HG02981 (cell line): ENCODE measurements at regions not wholly inside any gene's neighbourhood (a gene's known extent, or its start where the extent isn't known, plus 50 kb on each side); places are given as distances from the start of the nearest gene placed in this dataset.

Source experiments
- ATAC-seq: cut with Tn5 transposase; IDR thresholded peaks from one replicate; pipeline ENCODE4 v1.9.1; 2021; ENCODE audit warnings: mild to moderate bottlenecking, moderate library complexity; ENCODE audit not compliant: unreplicated experiment

GRCh38 chr5:105573575-105573974 is 2011.0 kb upstream of the NUDT12 start:
- no peak for ATAC-seq

DNA sequence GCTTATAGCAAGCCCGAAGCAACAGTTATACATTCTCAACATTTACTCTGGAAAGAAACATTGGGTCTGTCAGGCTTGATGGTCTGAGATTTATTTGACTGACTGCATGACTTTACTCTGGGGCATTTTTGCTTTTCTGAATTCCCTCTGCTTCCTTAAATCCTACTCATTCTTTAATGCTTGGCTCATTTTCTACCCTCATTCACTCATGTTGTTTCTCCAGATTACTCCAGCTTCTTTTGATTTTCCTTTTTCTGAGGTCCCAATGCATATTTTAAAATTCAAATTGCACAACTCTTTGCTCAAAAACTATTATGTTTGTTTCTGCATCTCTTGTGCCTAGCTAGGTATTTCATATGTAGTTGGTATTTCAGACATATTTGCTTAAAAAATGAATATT is 2002.9 kb upstream of the NUDT12 start:
- ATAC-seq = no peak

DNA sequence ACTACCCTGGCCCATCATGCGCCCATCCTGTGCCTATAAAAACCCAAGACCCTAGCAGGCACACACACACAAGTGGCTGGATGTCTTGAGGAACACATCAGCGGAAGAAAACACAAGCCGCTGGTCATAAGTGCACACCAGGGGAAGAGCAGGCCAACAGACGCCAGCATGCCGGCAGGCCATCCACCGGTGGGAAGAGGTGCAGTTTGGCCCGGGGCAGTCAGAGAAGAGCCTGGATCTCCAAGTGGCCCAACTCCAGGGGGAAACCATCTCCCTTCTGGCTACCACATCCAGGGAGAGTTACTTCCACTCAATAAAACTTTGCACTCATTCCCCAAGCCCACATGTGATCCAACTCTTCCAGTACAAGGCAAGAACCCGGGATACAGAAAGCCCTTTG is 2001.3 kb upstream of the NUDT12 start:
- ATAC-seq = no peak

- ATAC-seq = no peak
These were observed 1992.1 kb upstream of the NUDT12 start for GRCh38 chr5:105554568-105555169.

GRCh38 chr5:105544300-105544699 is 1981.7 kb upstream of the NUDT12 start:
- no peak for ATAC-seq

- ATAC-seq = no peak
These were observed 1974.1 kb upstream of the NUDT12 start for GRCh38 chr5:105536675-105537074.

GRCh38 chr5:105530716-105531261 is 1968.2 kb upstream of the NUDT12 start:
- ATAC-seq = no peak

DNA sequence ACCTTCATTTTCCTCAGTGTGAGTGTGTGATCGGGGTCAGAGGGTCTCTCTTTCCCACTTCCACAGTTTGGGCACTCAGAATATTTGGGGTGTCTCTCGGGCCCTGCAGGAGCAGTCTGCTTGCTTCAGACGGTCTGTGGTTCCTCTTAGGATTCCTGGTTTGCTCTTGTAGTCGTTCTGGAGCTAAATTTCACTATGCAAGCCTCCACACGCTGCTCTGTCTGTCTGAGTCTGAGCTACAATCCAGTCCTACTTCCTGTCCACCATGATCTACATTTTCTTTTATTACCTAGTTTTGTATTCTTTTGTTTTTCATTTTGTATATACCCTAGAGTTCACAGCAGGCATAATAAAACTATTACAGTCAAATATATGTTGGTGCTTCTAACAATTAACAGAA is 1967.3 kb upstream of the NUDT12 start:
- no peak for ATAC-seq

- no peak for ATAC-seq
These were observed 1945.9 kb upstream of the NUDT12 start for GRCh38 chr5:105508519-105508918.

GRCh38 chr5:105506692-105507277 is 1944.2 kb upstream of the NUDT12 start:
- ATAC-seq = no peak

DNA sequence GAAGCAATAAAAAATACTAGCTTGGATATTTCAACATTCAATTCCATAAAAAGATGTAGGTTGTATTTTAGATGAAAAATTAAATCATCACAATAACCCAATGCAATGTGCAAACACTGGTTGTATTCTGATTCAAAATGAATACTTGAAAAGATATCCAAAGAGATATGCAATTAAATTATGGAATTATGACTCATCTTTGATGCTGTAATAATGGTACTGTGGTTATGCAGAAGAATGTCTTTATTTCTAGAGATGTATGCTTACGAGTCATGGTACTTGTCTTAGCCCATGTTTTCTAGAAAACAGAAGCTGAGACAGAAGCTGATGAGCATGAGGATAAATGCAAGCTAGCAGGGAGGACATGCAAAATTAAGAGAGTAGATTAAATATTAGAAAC is 1941.4 kb upstream of the NUDT12 start:
- ATAC-seq = no peak

DNA sequence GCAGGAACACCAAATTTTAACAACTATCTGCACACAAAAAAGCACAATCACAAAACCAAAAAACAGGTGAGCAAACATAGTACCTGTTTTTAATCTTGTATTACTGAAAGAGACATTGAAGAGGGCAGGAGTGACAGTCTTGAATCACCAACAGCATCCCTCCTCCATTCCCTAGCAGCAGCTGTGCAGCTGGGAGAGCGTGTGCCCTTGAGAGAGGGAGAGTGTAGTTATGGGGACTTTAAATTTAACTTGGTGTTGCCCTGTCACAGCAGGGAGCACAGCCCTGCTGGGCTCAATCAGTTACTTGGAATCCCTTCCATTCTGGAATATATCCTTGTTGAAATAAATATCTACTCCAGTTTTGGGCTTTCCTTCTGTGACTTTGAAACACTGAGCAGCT is 1938.7 kb upstream of the NUDT12 start:
- ATAC-seq = no peak

DNA sequence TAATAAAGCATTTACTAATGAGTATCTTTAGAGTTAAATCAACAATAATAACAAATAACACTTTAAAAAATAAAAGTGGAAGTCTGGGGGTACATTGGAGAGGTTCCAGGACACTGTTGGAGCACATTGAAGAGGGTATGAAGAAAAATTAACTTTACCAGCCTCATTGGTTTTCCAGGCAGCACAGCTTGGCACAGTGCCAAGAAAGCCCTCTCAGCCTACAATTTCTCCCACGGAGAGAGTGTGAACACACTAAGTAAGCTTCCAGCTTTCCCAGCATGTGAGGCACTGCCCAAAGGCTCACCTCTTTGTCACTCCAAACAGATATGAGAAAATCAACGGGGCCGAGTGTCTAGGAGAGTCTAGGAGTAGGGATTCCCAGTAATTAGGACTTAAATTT is 1912.8 kb upstream of the NUDT12 start:
- no peak for ATAC-seq

DNA sequence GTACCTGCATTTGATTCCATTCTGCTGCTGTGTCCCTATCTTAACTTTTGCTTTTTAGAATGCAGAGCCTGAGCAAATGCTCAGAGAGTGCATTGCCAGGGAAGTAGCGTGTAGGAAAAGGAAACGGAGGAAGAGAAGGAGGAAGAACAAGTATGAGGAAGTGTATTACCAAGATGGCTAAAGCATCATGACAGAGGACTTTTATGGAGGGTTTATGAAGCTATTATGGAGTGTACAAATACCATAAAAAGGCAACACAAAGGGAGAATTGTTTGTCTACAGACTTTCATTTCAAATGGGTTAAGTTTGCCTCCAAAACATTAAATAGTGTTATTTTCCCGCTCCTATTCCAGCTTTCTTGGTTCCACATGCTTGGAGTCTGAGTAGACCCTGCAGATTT is 1899.8 kb upstream of the NUDT12 start:
- ATAC-seq = no peak

GRCh38 chr5:105460721-105461120 is 1898.1 kb upstream of the NUDT12 start:
- ATAC-seq = no peak

GRCh38 chr5:105453216-105453807 is 1890.7 kb upstream of the NUDT12 start:
- ATAC-seq = no peak

DNA sequence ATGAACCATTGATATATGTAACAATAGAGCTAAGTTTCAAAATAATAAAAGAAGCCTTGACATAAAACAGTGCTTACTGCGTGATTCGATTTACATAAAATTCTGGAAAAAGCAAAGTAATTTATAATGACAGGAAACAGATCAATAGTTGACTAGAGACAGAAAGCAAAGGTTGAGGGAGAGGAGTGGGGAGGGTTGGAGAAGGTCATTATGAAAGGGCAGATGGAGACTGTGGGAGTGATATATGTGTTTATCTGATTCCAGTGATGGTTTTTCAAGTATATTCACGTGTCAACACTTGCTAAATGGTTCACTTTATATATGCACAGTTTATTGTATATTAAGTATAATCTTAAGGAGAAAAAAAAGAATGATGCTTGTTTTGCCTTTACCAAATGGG is 1885.7 kb upstream of the NUDT12 start:
- no peak for ATAC-seq

DNA sequence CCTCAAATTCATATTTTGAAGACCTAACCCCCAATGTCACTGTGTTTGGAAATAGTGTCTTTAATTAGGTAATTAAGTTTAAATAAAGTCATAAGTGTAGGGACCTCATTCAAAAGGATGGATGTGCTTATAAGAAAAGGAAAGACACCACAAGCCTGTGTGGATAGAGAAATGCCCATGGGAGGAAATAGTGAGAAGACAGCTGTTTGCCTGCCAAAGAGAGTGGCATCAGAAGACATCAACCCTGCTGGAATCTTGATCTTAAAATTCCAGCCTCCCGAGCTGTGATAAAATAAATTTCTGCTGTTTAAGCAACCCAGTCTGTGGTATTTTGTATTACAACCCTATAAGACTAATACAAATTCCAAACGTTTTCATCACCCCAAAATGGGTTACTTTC is 1867.9 kb upstream of the NUDT12 start:
- ATAC-seq = no peak

DNA sequence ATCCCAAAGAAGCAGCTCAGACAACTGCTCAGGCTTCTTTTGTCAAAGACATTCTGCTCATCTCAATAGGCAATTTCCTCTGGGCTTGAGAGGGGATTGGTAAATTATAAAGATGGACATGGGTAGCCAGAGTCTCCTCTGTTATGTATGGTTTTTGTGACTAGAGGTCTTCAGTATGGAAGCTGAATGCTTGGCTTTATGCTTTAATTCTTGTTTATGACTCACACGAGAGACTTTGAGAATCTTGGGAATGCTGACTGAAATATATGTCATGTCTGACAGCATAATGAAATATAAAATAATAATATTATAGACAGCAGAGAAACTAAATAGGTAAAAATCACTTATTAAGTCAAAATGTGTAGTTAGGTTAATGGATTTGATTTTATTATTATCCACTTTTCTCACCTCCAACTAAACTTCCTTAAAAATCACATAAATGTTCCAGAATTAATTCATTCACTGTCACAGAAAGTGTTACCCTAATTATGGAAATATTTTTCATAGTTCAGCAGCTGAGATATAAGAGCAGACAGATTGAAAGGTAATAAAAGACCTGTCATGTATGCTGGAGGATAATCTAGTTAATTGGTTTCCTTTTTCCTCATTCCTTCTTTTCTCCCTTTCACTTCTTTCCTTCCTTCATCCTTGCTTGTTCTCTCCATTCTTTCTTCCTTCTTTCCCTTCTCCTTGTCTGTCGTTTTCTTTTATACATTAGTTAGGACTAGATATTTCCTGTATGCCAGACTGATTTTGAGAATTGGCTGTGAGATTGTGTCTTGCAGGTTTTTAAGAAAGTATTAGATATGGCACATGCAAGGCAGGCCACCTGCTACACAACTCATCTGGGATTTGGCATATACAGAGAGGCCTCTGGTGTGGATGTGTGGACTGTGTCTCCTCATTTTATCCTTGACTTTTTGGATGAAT is 1866.1 kb upstream of the NUDT12 start:
- no peak for ATAC-seq

GRCh38 chr5:105414067-105414466 is 1851.5 kb upstream of the NUDT12 start:
- no peak for ATAC-seq

- no peak for ATAC-seq
These were observed 1850.9 kb upstream of the NUDT12 start for GRCh38 chr5:105413406-105413990.
